Nucleus accumbens (tissue), 56 donors: ENCODE measurements at regions not wholly inside any gene's neighbourhood (a gene's known extent, or its start where the extent isn't known, plus 50 kb on each side); places are given as distances from the start of the nearest gene placed in this dataset.
"Not testable (repeated sequence)": the region's sequence is repeated elsewhere in the genome, so short reads cannot be mapped to it uniquely, and the experiment has no call there.

Experiments used
- DNase-seq, 56 donors: peaks; one replicate each; lab custom pipeline; 2025; lab: John Stamatoyannopoulos, UW

- DNase-seq: no peak
These were observed 93.9 kb upstream of the C1QTNF7 start for GRCh38 chr4:15333692-15334633.

- DNase-seq: no peak
These were observed 91.2 kb upstream of the C1QTNF7 start for GRCh38 chr4:15336410-15337167.

- DNase-seq: not testable (repeated sequence)
These were observed 90.6 kb upstream of the C1QTNF7 start for GRCh38 chr4:15337168-15337657.

GRCh38 chr4:15339737-15340136, 88.1 kb upstream of the C1QTNF7 start:
- DNase-seq: no peak

- no peak for DNase-seq
These were observed 87.5 kb upstream of the C1QTNF7 start for GRCh38 chr4:15340332-15340731.

GRCh38 chr4:15340902-15341732, 86.7 kb upstream of the C1QTNF7 start:
- no peak for DNase-seq

GRCh38 chr4:15341733-15342300, 86.0 kb upstream of the C1QTNF7 start:
- DNase-seq: no peak

- no peak for DNase-seq
These were observed 84.8 kb upstream of the C1QTNF7 start for GRCh38 chr4:15343000-15343399.

GRCh38 chr4:15343581-15343980, 84.3 kb upstream of the C1QTNF7 start:
- no peak for DNase-seq

GRCh38 chr4:15344041-15344440, 83.8 kb upstream of the C1QTNF7 start:
- no peak for DNase-seq

- DNase-seq: no peak
These were observed 82.7 kb upstream of the C1QTNF7 start for GRCh38 chr4:15345134-15345533.

GRCh38 chr4:15348236-15348635, 79.6 kb upstream of the C1QTNF7 start:
- no peak for DNase-seq

- DNase-seq: no peak
These were observed 79.1 kb upstream of the C1QTNF7 start for GRCh38 chr4:15348695-15349094.

- DNase-seq: no peak
These were observed 78.3 kb upstream of the C1QTNF7 start for GRCh38 chr4:15349531-15349935.

GRCh38 chr4:15349965-15350364, 77.9 kb upstream of the C1QTNF7 start:
- DNase-seq: no peak

GRCh38 chr4:15352524-15352923, 75.3 kb upstream of the C1QTNF7 start:
- no peak for DNase-seq

GRCh38 chr4:15353207-15353606, 74.6 kb upstream of the C1QTNF7 start:
- DNase-seq: no peak

GRCh38 chr4:15354371-15355297, 73.2 kb upstream of the C1QTNF7 start:
- peak in 4 of 56 donors; percentile 1 to 13 (median 8) for DNase-seq

GRCh38 chr4:15361529-15361928, 66.3 kb upstream of the C1QTNF7 start:
- no peak for DNase-seq
